ENCODE measurements at regions not wholly inside any gene's neighbourhood (a gene's known extent, or its start where the extent isn't known, plus 50 kb on each side); places are given as distances from the start of the nearest gene placed in this dataset.

DNA sequence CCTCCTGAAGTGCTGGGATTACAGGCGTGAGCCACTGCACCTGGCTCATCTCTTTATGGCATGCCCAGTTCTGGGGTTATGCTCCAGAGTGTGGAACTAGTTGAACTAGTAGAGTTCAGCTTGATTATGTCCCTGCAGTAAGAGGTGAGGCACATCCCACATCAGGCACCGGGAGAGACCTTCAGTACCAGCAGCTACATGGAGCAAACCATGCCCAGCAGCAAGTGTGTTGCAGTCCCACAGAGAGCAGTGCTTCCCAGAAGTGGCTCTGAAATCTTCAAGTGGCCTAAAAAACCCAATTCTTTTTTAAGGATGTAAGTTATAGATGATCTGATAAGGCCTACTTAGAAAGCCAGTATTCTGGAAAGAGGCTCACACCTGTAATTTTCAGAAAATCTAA lies 331.9 kb upstream of the PRKCQ start:
- TF ChIP-seq, protein P1, sequence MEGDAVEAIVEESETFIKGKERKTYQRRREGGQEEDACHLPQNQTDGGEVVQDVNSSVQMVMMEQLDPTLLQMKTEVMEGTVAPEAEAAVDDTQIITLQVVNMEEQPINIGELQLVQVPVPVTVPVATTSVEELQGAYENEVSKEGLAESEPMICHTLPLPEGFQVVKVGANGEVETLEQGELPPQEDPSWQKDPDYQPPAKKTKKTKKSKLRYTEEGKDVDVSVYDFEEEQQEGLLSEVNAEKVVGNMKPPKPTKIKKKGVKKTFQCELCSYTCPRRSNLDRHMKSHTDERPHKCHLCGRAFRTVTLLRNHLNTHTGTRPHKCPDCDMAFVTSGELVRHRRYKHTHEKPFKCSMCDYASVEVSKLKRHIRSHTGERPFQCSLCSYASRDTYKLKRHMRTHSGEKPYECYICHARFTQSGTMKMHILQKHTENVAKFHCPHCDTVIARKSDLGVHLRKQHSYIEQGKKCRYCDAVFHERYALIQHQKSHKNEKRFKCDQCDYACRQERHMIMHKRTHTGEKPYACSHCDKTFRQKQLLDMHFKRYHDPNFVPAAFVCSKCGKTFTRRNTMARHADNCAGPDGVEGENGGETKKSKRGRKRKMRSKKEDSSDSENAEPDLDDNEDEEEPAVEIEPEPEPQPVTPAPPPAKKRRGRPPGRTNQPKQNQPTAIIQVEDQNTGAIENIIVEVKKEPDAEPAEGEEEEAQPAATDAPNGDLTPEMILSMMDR (IDR thresholded peaks at IDR 0.05; ENCODE audit: partially characterized antibody, unreplicated experiment) = no peak
- peaks cover 1% of the 10 kb centered on the region for H3K9me3 Mint-ChIP-seq (ENCODE audit: unreplicated experiment)
- H3K27ac Mint-ChIP-seq (ENCODE audit: unreplicated experiment) = no peak overlapping the region
- no peak overlapping the region for H3K4me3 Mint-ChIP-seq (ENCODE audit: unreplicated experiment)
- no peaks in the 10 kb centered on the region for H3K36me3 Mint-ChIP-seq (ENCODE audit: unreplicated experiment)
- no peaks in the 10 kb centered on the region for H3K27me3 Mint-ChIP-seq (ENCODE audit: unreplicated experiment)
- no peaks in the 10 kb centered on the region for H3K4me1 Mint-ChIP-seq (ENCODE audit: low read depth, unreplicated experiment)
- DNase-seq = no peak

DNA sequence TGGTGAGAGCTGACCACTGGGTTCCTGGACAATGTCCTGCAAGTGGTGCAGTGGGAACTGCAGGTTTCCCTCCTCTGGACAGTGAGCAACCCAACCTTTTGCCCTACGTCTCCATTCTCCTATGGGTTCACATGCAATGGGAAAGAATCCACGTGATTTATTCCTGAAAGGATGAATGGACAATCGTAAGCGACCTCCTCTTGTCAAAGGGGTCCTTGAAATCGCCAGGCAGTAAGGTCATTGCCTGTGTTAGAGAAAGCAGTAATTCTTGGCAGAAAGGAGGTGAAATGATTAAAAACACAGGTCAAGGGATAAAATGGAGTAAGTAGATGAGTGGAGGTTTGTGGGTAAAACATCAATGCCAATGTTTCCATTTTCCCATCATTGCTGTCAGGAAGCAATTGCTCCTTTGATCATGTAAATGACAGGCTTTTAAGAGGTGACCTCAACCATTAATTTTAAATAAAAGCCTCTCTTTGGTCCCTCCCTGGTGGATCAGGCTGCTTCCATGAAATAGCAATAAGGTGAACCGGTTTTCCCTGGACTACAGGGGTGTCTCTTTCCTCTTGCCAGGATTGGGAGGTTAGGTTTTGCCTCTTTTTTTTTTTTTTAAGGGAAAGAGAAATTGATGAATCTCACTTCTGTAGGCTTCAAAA lies 330.0 kb upstream of the PRKCQ start:
- Mint-ChIP-seq H3K27ac (ENCODE audit: unreplicated experiment) (no peak overlapping the region), H3K36me3 (ENCODE audit: unreplicated experiment) (no peaks in the 10 kb centered on the region), H3K9me3 (ENCODE audit: unreplicated experiment) (peaks cover 1% of the 10 kb centered on the region), H3K27me3 (ENCODE audit: unreplicated experiment) (no peaks in the 10 kb centered on the region), H3K4me1 (ENCODE audit: low read depth, unreplicated experiment) (no peaks in the 10 kb centered on the region), H3K4me3 (ENCODE audit: unreplicated experiment) (no peak overlapping the region)
- TF ChIP-seq, protein P1 (IDR thresholded peaks at IDR 0.05; ENCODE audit: partially characterized antibody, unreplicated experiment) = no peak
- no peak for DNase-seq

DNA sequence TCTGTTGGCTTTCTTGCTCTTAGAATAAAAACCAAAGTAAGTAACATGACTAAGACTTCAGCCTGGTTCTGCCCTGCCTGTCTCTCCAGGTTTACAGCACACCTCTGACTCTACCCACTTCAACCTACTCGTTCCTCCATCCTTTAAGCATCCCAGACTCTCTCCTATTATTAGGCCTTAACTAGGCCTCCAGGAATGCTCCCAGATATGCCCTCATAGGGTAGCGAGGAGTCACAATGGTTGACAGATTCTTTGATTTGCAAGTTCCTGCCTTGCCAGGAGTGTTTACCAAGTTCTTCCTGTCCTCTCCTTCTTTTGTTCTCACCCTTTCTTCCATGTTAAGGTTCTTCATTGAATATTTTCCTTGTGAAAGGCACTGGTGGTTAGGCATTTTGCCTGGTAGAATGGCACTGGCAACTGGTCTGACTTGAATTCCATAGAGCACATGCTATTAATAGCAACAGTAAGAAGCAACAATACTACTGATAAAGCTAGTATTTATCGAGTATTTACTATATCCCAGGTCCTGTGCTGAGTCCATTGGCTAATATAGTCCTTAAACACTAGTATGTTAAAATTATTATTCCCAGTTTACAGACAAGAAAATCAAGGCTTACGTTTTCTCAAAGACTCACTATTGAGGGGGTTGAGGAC lies 327.9 kb upstream of the PRKCQ start:
- H3K36me3 Mint-ChIP-seq (ENCODE audit: unreplicated experiment) = no peaks in the 10 kb centered on the region
- H3K4me1 Mint-ChIP-seq (ENCODE audit: low read depth, unreplicated experiment) = no peaks in the 10 kb centered on the region
- no peak overlapping the region for H3K27ac Mint-ChIP-seq (ENCODE audit: unreplicated experiment)
- DNase-seq = no peak
- TF ChIP-seq, protein P1 (IDR thresholded peaks at IDR 0.05; ENCODE audit: partially characterized antibody, unreplicated experiment) = no peak
- H3K9me3 Mint-ChIP-seq (ENCODE audit: unreplicated experiment) = peaks cover 1% of the 10 kb centered on the region
- no peak overlapping the region for H3K4me3 Mint-ChIP-seq (ENCODE audit: unreplicated experiment)
- H3K27me3 Mint-ChIP-seq (ENCODE audit: unreplicated experiment) = no peaks in the 10 kb centered on the region

DNA sequence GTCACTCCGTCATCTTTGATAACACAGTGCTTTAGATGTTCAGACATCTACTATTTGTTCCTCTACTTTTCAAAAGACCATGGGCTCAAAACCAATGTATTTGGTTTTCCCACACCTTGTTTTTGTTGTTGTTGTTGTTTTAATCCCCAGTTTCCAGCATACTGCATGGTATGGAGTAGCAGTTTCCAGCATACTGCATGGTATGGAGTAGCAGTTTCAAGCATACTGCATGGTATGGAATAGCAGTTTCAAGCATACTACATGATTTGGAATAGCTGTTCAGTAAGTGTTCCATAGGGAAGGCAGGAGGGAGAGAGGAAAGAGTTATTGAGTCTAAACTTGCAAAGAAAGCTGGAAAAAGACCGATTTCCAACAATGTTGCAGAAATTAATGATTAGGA lies 314.3 kb upstream of the PRKCQ start:
- Mint-ChIP-seq H3K4me3 (ENCODE audit: unreplicated experiment) (no peak overlapping the region), H3K27ac (ENCODE audit: unreplicated experiment) (no peak overlapping the region), H3K36me3 (ENCODE audit: unreplicated experiment) (no peaks in the 10 kb centered on the region), H3K4me1 (ENCODE audit: low read depth, unreplicated experiment) (peaks cover 3% of the 10 kb centered on the region), H3K27me3 (ENCODE audit: unreplicated experiment) (peaks cover 2% of the 10 kb centered on the region), H3K9me3 (ENCODE audit: unreplicated experiment) (no peaks in the 10 kb centered on the region)
- DNase-seq = no peak
- TF ChIP-seq, protein P1 (IDR thresholded peaks at IDR 0.05; ENCODE audit: partially characterized antibody, unreplicated experiment) = no peak

DNA sequence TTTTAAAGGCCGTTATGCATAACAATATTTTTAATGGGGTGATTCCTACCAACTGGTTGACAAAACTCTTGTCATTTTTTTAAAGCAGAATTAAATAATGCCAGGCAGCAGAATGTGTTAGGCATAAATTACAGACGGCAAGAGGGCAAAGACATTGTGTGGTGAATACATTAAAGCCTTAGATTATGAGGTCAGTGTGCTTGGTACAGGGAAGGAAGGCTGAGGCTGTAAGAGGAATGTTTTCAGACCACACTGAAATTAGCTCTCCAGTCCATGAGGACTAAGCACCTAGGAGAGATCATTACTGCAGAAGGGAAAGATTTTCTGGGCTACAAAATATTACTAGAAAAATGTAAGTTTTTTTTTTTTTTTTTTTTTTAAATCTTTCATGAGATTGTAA lies 312.8 kb upstream of the PRKCQ start:
- no peak for DNase-seq

More for the DNA sequence above, 312.8 kb upstream of the PRKCQ start:
- Mint-ChIP-seq H3K27me3 (ENCODE audit: unreplicated experiment) (peaks cover 4% of the 10 kb centered on the region), H3K9me3 (ENCODE audit: unreplicated experiment) (no peaks in the 10 kb centered on the region), H3K4me3 (ENCODE audit: unreplicated experiment) (no peak overlapping the region), H3K27ac (ENCODE audit: unreplicated experiment) (no peak overlapping the region), H3K4me1 (ENCODE audit: low read depth, unreplicated experiment) (peaks cover 3% of the 10 kb centered on the region), H3K36me3 (ENCODE audit: unreplicated experiment) (no peaks in the 10 kb centered on the region)
- TF ChIP-seq, protein P1 (IDR thresholded peaks at IDR 0.05; ENCODE audit: partially characterized antibody, unreplicated experiment) = no peak

All from glutamatergic neuron (in vitro differentiated cells).